Heart left ventricle (tissue), 16 donors: ENCODE measurements at regions not wholly inside any gene's neighbourhood (a gene's known extent, or its start where the extent isn't known, plus 50 kb on each side); places are given as distances from the start of the nearest gene placed in this dataset.

Experiments used
- ATAC-seq, 4 donors: fragments of 200-7000 bp; cut with Tn5 transposase; one replicate each; pipeline ENCODE4 v1.9.1; 2020 to 2022; ENCODE audit warnings: moderate library complexity in 4 of 4, mild to moderate bottlenecking in 3 of 4, moderate number of reproducible peaks in 1 of 4
- DNase-seq, 5 donors: peaks; one replicate each; pipeline ENCODE4 v3.0.0-alpha.2; 2020
- H3K27ac ChIP-seq, 12 donors: fragments of 200-600 bp; sonication (generic) in 4 of 12; one replicate each; pipeline versions ENCODE4 v1.5.0 to v1.8.0; 2016 to 2022; ENCODE audit warnings: mild to moderate bottlenecking in 2 of 12
- H3K27me3 ChIP-seq, 9 donors: fragments of 200-600 bp; sonication (generic) in 2 of 9; one replicate each; pipeline versions ENCODE4 v1.5.1 to v1.8.0; 2016 to 2022; ENCODE audit warnings: mild to moderate bottlenecking in 3 of 9
- H3K36me3 ChIP-seq, 9 donors: fragments of 200-600 bp; sonication (generic) in 2 of 9; one replicate each; pipeline versions ENCODE4 v1.5.0 to v1.8.0; 2018 to 2022; ENCODE audit warnings: mild to moderate bottlenecking in 2 of 9
- H3K4me1 ChIP-seq, 12 donors: fragments of 200-600 bp; sonication (generic) in 4 of 12; one replicate each; pipeline versions ENCODE4 v1.5.0 to v1.8.0; 2016 to 2022; ENCODE audit warnings: mild to moderate bottlenecking in 3 of 12
- H3K4me3 ChIP-seq, 12 donors: fragments of 200-600 bp; sonication (generic) in 4 of 12; one replicate each; pipeline versions ENCODE4 v1.5.0 to v1.8.0; 2017 to 2022; ENCODE audit warnings: mild to moderate bottlenecking in 9 of 12, moderate library complexity in 4 of 12
- H3K9me3 ChIP-seq, 12 donors: fragments of 200-600 bp; sonication (generic) in 4 of 12; one replicate each; pipeline versions ENCODE4 v1.5.0 to v1.8.0; 2016 to 2022; ENCODE audit warnings: mild to moderate bottlenecking in 1 of 12
- CTCF ChIP-seq, 12 donors: fragments of 200-600 bp; sonication (generic) in 4 of 12; IDR thresholded peaks; one replicate each; pipeline versions ENCODE4 v1.5.0 to v1.8.0; 2018 to 2022; ENCODE audit warnings: antibody characterized with exemption in 12 of 12, mild to moderate bottlenecking in 5 of 12
- POLR2A ChIP-seq, 2 donors: fragments of 450-650 bp; IDR thresholded peaks; one replicate each; pipeline ENCODE4 v1.6.1; 2017; ENCODE audit warnings: antibody characterized with exemption in 2 of 2, mild to moderate bottlenecking in 2 of 2, moderate library complexity in 2 of 2
- WGBS, 4 donors: extraction: QIAGEN DNeasy Blood & Tissue Kit in 2 of 4; methylation state at CpG; one replicate each; pipeline versions ENCODE4 v1.1.5 to v1.1.7; 2013 to 2018; 5-methylcytosine and 5-hydroxymethylcytosine counted together
- intact Hi-C, 10 donors: fragments of 100-400 bp; cut with DNase I; formaldehyde crosslinking; loops; one replicate each; pipeline versions ENCODE4 v1.11.1 to v1.14.2; 2022
- donor health status: ischemic (EF 13 %, LVEDD 7.1; RV severe dilation, severe dysfunction).
- donor health status: healthy with polysubstance abuse.
- donor health status: DM: no; HTN: yes; CAD: no.
- donor health status: DM: no; HTN: no; CAD: no.
- donor health status: ischemic (EF 25% LVEDD 6.9; RV normal size, moderate dysfunction).
- donor health status: ischemic (EF 25% LVEDD 5.7; RV mildly dilated, moderate dysfunction).
- donor health status: healthy.
- donor health status: DM: yes; HTN: yes; CAD: no.
- donor health status: ischemic (EF 35%, LVEDD 5.7; RV mildly dilated, moderate dysfunction).
- donor health status: nonischemic (EF 11% LVEDD 7.7; RV severe dilation, severe dysfunction).
- donor health status: DM: yes; HTN: yes; CAD: no.
- donor health status: PGD.
- donor health status: ischemic (EF 29% LVEDD 5.4; RV normal size, mild dysfunction).
- donor health status: nonischemic (EF 23%, LVEDD 6.1; RV moderate dilation, normal function).

GRCh38 chr2:4873364-4873763 is 818.8 kb upstream of the SOX11 start:
- 84 to 93% (median 88%) methylated on average over 6 of the region's 6 CpGs for WGBS, 4 donors
- intact Hi-C loops = no loop called here
- Histone ChIP-seq H3K27ac (no peak overlapping the region), H3K4me1 (no peaks in the 10 kb centered on the region), H3K36me3 (no peaks in the 10 kb centered on the region), H3K9me3 (peaks cover 0 to 3% (median 0%) of the 10 kb centered on the region in 12 donors), H3K4me3 (no peak overlapping the region), H3K27me3 (no peaks in the 10 kb centered on the region)
- no peak for TF ChIP-seq POLR2A (IDR thresholded peaks at IDR 0.05)
- no peak for TF ChIP-seq CTCF (IDR thresholded peaks at IDR 0.05)
- DNase-seq (no peak), ATAC-seq (no peak)

GRCh38 chr2:4873876-4874593 is 818.1 kb upstream of the SOX11 start:
- intact Hi-C loops = no loop called here
- 47 to 61% (median 52%) methylated on average over 3 of the region's 3 CpGs for WGBS, 4 donors

GRCh38 chr2:4882421-4882820 is 809.8 kb upstream of the SOX11 start:
- Histone ChIP-seq H3K9me3 (peaks cover 0 to 10% (median 0%) of the 10 kb centered on the region in 12 donors), H3K27ac (no peak overlapping the region), H3K4me3 (no peak overlapping the region), H3K36me3 (no peaks in the 10 kb centered on the region), H3K27me3 (no peaks in the 10 kb centered on the region), H3K4me1 (no peaks in the 10 kb centered on the region)
- no peak for TF ChIP-seq CTCF (IDR thresholded peaks at IDR 0.05)
- TF ChIP-seq POLR2A (IDR thresholded peaks at IDR 0.05) = no peak
- intact Hi-C loops = no loop called here
- ATAC-seq (no peak), DNase-seq (no peak)
- WGBS, 4 donors = 64 to 68% (median 66%) methylated on average over 3 of the region's 3 CpGs

More at GRCh38 chr2:4873876-4874593, 818.1 kb upstream of the SOX11 start:
- no peaks in the 10 kb centered on the region for H3K4me1 ChIP-seq
- peaks cover 0 to 3% (median 0%) of the 10 kb centered on the region in 12 donors for H3K9me3 ChIP-seq
- ATAC-seq (no peak), DNase-seq (no peak)
- TF ChIP-seq POLR2A (IDR thresholded peaks at IDR 0.05) = no peak
- no peak for TF ChIP-seq CTCF (IDR thresholded peaks at IDR 0.05)
- H3K27ac ChIP-seq = no peak overlapping the region
- no peaks in the 10 kb centered on the region for H3K27me3 ChIP-seq
- H3K4me3 ChIP-seq = no peak overlapping the region
- no peaks in the 10 kb centered on the region for H3K36me3 ChIP-seq

GRCh38 chr2:4882941-4883340 is 809.2 kb upstream of the SOX11 start:
- H3K27me3 ChIP-seq = no peaks in the 10 kb centered on the region
- H3K27ac ChIP-seq = no peak overlapping the region
- TF ChIP-seq CTCF (IDR thresholded peaks at IDR 0.05) = no peak
- ATAC-seq = no peak
- no peaks in the 10 kb centered on the region for H3K36me3 ChIP-seq
- no peak overlapping the region for H3K4me3 ChIP-seq
- peaks cover 0 to 10% (median 0%) of the 10 kb centered on the region in 12 donors for H3K9me3 ChIP-seq
- 71 to 80% (median 73%) methylated on average over 8 of the region's 8 CpGs for WGBS, 4 donors
- H3K4me1 ChIP-seq = no peaks in the 10 kb centered on the region
- intact Hi-C loops = no loop called here
- no peak for DNase-seq
